ENCODE measurements at regions not wholly inside any gene's neighbourhood (a gene's known extent, or its start where the extent isn't known, plus 50 kb on each side); places are given as distances from the start of the nearest gene placed in this dataset.

DNA sequence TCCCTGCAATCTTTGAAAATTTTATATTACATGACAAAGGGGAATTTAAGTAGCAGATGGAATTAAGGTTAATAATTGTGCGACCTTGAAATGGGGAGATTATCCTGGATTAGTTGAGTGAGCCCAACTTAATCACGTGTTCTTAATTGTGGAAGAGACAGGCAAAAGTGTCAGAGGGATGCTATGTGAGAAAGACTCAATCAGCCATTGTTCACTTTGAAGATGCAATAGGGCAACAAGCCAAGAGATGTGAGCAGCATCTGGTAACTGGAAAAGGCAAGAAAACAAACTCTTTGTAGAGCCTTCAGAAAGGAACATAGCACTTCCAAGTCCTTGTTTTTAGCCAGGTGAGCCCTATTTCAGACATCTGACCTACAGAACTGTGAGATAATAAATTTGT, 247.7 kb downstream of the SLITRK1 start (continued):
- TF ChIP-seq, protein P1, sequence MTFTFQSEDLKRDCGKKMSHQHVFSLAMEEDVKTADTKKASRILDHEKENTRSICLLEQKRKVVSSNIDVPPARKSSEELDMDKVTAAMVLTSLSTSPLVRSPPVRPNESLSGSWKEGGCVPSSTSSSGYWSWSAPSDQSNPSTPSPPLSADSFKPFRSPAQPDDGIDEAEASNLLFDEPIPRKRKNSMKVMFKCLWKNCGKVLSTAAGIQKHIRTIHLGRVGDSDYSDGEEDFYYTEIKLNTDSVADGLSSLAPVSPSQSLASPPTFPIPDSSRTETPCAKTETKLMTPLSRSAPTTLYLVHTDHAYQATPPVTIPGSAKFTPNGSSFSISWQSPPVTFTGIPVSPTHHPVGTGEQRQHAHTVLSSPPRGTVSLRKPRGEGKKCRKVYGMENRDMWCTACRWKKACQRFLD (tag by site-specific recombination; IDR thresholded peaks at IDR 0.05): no peak
- no peak for TF ChIP-seq ZNF311 (tag by site-specific recombination; IDR thresholded peaks at IDR 0.05; ENCODE audit: borderline replicate concordance)

DNA sequence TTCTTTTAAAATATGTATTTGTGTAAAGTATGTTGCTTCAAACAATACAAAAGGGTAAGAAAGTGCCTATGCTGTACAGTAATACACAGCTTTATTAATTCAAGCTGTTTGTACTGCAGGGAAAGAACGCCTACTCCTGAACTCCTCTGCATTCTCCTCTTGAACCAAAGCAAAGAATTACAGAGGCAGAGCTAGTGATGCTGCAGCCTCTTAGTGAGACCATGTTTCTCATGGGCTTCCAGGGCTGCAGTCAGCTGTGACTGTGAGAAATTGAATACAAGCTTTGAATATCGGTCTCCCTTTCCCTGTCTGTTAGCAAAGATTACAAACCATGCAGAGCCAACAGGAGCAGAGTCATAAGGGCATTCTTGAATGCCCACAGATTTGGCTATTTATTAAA, 248.5 kb downstream of the SLITRK1 start:
- no peaks in the 10 kb centered on the region for H3K4me1 ChIP-seq (ENCODE audit: control insufficient read depth, insufficient read depth, low read length)
- POLR2A ChIA-PET: no interaction called here
- no peaks in the 10 kb centered on the region for H3K36me3 ChIP-seq (ENCODE audit: control insufficient read depth in 2 of 2, insufficient read depth in 1 of 2, low read length in 2 of 2)
- TF ChIP-seq ZNF558 (tag by site-specific recombination; IDR thresholded peaks at IDR 0.05) (no peak), ZNF830 (tag by site-specific recombination; IDR thresholded peaks at IDR 0.05; ENCODE audit: low read depth) (no peak), ZNF266 (tag by site-specific recombination; IDR thresholded peaks at IDR 0.05; ENCODE audit: low read depth) (no peak), ZBTB1 (tag by site-specific recombination; IDR thresholded peaks at IDR 0.05) (no peak), ZNF221 (tag by site-specific recombination; IDR thresholded peaks at IDR 0.05; ENCODE audit: borderline replicate concordance) (no peak), ZNF707 (tag by site-specific recombination; IDR thresholded peaks at IDR 0.05) (no peak), ZNF354C (tag by site-specific recombination; IDR thresholded peaks at IDR 0.05; ENCODE audit: borderline replicate concordance, low read depth) (no peak), ZNF19 (tag by site-specific recombination; IDR thresholded peaks at IDR 0.05; ENCODE audit: low read depth) (no peak), KLF9 (tag by site-specific recombination; IDR thresholded peaks at IDR 0.05; ENCODE audit: low read depth) (no peak), KLF8 (tag by site-specific recombination; IDR thresholded peaks at IDR 0.05) (no peak), ZNF610 (tag by site-specific recombination; IDR thresholded peaks at IDR 0.05; ENCODE audit: borderline replicate concordance) (no peak), HOXC10 (CRISPR knock-in tag; IDR thresholded peaks at IDR 0.05) (no peak), ZNF48 (tag by site-specific recombination; IDR thresholded peaks at IDR 0.05) (no peak)
- TF ChIP-seq, protein P2, sequence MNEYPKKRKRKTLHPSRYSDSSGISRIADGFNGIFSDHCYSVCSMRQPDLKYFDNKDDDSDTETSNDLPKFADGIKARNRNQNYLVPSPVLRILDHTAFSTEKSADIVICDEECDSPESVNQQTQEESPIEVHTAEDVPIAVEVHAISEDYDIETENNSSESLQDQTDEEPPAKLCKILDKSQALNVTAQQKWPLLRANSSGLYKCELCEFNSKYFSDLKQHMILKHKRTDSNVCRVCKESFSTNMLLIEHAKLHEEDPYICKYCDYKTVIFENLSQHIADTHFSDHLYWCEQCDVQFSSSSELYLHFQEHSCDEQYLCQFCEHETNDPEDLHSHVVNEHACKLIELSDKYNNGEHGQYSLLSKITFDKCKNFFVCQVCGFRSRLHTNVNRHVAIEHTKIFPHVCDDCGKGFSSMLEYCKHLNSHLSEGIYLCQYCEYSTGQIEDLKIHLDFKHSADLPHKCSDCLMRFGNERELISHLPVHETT (tag by site-specific recombination; IDR thresholded peaks at IDR 0.05): no peak
- TF ChIP-seq, protein P3, sequence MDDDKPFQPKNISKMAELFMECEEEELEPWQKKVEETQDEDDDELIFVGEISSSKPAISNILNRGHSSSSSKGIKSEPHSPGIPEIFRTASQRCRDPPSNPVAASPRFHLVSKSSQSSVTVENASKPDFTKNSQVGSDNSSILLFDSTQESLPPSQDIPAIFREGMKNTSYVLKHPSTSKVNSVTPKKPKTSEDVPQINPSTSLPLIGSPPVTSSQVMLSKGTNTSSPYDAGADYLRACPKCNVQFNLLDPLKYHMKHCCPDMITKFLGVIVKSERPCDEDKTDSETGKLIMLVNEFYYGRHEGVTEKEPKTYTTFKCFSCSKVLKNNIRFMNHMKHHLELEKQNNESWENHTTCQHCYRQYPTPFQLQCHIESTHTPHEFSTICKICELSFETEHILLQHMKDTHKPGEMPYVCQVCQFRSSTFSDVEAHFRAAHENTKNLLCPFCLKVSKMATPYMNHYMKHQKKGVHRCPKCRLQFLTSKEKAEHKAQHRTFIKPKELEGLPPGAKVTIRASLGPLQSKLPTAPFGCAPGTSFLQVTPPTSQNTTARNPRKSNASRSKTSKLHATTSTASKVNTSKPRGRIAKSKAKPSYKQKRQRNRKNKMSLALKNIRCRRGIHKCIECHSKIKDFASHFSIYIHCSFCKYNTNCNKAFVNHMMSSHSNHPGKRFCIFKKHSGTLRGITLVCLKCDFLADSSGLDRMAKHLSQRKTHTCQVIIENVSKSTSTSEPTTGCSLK (tag by site-specific recombination; IDR thresholded peaks at IDR 0.05): no peak
- TF ChIP-seq, protein P4, sequence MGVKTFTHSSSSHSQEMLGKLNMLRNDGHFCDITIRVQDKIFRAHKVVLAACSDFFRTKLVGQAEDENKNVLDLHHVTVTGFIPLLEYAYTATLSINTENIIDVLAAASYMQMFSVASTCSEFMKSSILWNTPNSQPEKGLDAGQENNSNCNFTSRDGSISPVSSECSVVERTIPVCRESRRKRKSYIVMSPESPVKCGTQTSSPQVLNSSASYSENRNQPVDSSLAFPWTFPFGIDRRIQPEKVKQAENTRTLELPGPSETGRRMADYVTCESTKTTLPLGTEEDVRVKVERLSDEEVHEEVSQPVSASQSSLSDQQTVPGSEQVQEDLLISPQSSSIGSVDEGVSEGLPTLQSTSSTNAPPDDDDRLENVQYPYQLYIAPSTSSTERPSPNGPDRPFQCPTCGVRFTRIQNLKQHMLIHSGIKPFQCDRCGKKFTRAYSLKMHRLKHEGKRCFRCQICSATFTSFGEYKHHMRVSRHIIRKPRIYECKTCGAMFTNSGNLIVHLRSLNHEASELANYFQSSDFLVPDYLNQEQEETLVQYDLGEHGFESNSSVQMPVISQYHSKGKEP (tag by site-specific recombination; IDR thresholded peaks at IDR 0.05): no peak
- TF ChIP-seq, protein P5, sequence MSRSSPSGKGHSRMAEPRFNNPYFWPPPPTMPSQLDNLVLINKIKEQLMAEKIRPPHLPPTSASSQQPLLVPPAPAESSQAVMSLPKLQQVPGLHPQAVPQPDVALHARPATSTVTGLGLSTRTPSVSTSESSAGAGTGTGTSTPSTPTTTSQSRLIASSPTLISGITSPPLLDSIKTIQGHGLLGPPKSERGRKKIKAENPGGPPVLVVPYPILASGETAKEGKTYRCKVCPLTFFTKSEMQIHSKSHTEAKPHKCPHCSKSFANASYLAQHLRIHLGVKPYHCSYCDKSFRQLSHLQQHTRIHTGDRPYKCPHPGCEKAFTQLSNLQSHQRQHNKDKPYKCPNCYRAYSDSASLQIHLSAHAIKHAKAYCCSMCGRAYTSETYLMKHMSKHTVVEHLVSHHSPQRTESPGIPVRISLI (tag by site-specific recombination; IDR thresholded peaks at IDR 0.05): no peak
- H3K27ac ChIP-seq (ENCODE audit: extremely low read depth, low read depth, low read length): no peak overlapping the region
- H3K9me3 ChIP-seq (ENCODE audit: control insufficient read depth, insufficient read depth, low read depth, low read length): no peaks in the 10 kb centered on the region
- H3K4me3 ChIP-seq (ENCODE audit: low read depth, low read length): no peak overlapping the region
- CTCF ChIA-PET: no interaction called here
